NCI-H146 treated with DMSO at 0.1 percent for 48 hours (cell line): ENCODE measurements at regions not wholly inside any gene's neighbourhood (a gene's known extent, or its start where the extent isn't known, plus 50 kb on each side); places are given as distances from the start of the nearest gene placed in this dataset.

Source experiments
- DNase-seq: peaks from one replicate; lab custom pipeline; 2025; ENCODE audit not compliant: unreplicated experiment; lab: John Stamatoyannopoulos, UW

DNA sequence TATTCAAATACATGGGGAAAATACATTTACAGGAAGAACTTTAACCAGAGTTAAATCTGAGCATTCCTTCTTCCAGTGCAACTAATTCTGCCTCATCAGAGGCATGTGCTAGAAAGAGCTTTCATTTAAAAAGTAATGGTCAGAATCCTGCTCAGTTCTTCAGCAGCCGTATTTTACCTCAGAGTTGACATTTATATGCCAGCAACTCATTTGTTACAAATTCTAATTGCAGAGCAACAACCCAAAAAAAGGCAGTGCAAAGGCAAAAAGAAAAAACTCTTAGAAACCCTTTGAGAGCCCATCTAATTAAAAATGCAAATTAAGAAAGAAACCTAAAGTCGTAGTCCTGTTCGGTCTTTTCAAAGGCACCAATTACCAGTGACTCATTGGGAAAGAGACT lies 392.5 kb downstream of the PBX1 start:
- DNase-seq = no peak

DNA sequence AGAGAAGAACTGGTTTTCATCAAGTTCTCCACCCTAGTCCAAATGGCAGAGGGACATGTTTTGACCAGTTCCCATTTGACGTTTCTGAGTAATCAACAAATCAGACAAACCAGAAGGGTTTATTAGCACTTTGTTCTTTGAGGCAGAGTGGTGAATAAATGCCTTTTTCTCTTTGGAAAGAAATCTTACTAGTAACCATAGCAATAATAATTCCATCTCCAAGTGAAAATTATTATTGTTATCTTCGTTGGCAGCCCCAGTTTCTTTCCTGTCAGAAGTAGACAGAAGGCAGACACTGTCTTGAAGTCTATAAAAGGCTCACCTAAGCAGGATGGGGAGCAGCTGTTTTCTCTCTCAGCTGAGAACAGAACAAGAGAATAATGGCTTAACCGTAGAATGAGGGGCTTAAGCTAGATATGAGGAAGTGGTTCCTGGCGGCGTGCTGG lies 391.6 kb downstream of the PBX1 start:
- no peak for DNase-seq

DNA sequence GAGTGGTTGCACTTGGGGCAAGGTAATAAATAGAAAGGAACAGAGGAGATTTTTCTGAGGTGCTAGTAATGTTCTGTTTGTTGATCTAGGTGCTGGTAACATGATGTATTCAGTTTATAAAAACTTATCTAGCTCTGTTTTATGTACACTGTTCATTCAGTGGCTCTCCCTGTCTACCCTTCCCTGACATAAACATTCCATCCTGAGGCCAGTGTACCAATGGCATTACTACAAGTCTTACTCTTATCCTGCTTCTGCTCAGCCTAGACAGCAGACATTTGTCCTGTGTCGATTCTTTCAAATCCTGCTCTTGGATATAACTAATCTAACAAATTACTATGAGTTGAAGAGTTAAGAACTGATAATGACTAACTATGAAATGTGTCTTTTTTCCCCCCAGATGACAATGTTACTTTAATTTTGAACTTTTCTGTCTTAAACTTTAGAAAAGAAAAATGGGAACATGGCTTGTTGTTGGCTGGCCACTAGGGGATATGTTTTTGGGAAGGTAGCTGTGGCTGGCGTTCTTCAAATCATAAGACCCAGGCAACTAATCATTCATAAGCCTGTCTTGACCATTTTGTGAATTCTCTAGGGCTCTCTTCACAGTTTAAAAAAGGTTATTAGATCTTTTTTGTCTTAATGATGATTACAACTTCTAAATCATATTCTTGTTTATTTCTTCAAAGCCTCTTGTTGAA lies 390.9 kb downstream of the PBX1 start:
- DNase-seq = no peak

DNA sequence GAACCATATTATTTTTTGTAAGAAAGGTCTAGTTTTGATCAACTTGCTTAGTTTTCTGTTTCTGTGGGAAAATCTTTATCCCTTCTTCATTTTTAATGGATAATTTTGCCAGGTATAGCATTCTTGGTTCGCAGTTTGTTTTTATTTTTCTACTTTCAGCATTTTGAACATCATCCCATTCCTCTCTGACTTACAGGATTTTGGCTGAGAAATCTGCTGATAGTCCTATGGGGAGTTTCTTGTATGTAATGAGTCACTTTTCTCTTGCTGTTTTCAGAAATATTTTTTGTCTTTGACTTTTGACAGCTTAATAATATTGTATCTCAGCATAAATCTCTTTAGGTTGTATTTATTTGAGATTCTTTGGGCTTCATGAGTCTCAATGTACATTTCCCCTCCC lies 389.1 kb downstream of the PBX1 start:
- DNase-seq = no peak

DNA sequence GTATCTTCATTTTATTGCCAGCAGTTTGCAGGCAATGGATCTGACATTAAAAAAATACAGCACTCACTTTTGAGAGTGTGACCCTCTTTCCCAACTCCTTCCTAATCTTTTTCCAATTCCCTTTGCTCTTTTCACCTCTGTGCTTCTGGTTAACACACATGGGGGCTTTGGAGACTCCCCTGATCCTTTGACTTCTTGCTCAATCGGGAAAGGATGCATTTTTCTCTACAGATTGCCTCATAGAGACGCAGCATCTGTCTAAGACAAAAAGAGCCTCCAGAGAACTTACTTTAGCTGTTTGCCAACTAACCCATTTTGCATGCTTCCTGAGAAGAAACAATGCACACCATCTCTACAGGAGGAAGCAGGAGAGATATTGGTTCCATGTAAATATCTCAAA lies 378.3 kb downstream of the PBX1 start:
- DNase-seq = no peak

DNA sequence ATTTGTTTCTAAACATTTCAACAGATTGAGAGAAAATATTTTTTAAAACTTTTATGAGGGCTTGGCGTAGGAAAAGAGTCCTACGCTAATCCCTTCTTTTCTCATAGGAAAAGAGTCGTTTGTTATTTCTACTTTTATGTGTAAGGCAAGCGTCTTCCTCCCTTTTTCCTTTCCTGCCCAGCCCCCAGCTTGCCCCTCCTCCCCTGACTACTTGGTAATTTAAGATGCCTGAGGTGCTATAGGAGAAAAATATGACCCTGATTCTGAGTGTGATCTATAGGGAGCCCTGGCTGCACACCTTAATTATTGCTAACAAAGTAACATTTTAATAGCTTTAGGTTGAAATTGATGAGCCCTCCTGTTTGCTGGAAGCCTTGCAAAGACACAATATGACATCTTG lies 373.6 kb downstream of the PBX1 start:
- DNase-seq = no peak

DNA sequence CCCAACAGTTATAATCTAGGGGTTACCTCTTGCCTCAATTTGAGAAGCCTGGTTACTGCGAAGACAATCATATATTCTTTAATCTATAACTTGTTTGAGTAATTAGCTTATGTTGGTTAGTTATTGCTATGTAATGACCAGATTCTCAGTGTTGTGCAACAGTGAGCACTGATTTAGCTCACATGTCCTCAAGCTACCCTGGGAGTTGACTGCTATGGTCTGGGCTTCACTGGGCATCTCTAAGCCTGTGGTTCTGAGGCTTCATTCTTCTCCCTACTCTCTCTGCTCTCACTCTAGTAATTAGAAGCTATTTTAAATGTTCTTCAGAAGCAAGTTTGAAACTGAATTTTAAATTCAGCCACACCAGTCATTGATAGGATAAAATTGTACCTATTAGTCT lies 371.8 kb downstream of the PBX1 start:
- DNase-seq = no peak

DNA sequence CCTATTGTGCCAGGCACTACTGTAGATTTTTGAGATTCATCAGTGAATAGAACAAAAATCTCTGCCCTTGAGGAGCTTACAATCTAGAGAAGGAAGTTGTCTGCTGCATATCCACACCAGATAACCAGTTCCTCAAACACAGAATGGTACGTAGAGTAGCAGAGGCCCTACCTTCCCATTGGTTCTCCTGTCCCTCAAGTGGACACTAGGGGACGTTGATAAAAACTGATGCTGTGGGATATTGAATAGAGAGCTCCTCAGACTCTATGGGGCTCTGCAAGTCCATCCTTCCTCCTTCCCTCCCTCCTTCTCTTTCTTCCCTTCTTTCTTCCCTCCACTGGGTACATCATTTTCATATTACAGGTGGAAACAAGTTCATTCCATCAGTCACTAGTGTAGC lies 371.3 kb downstream of the PBX1 start:
- no peak for DNase-seq

GRCh38 chr1:164928232-164928812 lies 369.3 kb downstream of the PBX1 start:
- no peak for DNase-seq

DNA sequence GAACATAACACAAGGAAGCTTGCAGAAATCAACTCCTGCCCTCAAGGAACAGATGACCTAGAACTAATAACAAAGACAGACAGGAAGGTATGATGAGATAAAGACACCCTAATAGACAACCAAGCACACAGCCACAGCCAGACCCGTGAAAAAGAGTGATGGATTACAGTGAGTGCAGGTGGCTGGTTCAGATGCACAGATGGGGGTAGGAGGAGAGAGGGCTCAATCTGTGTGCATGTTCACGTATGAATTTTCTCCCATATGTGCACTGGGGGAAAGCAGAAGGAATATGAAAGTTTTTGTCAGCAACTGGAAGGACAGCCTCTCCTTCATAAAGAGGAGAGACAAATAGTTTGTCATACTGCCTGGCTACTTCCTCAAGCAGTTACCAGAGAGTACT lies 367.1 kb downstream of the PBX1 start:
- DNase-seq = no peak

- no peak for DNase-seq
Measured at GRCh38 chr1:164922585-164922984, 363.6 kb downstream of the PBX1 start.

DNA sequence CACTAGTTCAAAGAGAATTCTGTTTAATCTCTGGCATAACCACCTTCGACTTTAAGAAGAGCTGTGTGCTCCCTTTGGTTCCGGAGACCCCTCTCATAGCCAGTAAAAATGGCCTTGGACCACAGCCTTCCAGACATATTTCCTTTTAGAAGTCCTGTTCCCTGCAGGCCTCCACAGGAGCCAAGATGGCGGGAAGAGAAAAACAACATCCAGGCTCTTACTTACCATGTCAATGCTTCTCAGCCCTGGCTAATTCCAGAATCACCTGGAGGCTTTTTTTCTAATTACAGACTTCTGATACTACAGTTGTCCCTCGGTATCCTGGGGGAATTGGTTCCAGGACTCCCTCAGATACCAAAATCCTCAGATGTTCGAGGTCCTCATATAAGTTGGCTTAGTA lies 362.5 kb downstream of the PBX1 start:
- no peak for DNase-seq

- no peak for DNase-seq
Measured at GRCh38 chr1:164918140-164918539, 359.2 kb downstream of the PBX1 start.

- DNase-seq = no peak
Measured at GRCh38 chr1:164914208-164914607, 355.2 kb downstream of the PBX1 start.

DNA sequence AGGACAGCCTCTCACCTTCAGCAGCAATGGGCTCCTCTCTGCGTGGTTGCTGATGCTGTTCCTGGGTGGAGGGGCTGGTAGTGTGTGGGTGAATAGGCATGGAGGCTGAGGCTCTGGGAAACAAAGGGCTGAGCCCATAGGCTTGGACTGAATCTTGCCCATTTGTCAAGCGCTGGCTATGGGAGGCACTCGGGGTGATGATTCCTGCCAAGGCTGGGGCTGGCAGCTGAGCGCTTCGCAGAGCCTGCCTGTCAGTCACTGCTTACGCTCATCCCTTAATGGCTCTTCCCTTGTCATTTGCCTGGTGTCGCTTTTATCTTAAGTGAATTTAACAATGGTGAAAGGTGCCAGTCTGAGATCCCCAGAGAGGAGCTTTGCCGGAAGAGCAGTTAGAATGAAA lies 353.3 kb downstream of the PBX1 start:
- DNase-seq = no peak

- no peak for DNase-seq
Measured at GRCh38 chr1:164910671-164911070, 351.7 kb downstream of the PBX1 start.

DNA sequence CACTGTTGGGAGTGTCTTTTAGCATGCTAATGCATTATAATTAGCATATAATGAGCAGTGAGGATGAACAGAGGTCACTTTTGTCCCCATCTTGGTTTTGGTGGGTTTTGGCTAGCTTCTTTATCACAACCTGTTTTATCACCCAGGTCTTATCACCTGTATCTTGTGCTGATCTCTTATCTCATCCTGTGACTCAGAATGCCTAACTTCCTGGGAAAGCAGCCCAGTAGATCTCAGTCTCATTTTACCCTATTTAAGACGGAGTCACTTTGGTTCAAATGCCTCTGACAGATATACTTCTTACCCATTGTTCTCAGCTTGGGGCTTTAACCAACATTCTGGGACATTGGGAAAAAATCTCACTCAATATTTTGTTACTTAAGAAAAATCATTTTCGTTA lies 348.7 kb downstream of the PBX1 start:
- DNase-seq = no peak

DNA sequence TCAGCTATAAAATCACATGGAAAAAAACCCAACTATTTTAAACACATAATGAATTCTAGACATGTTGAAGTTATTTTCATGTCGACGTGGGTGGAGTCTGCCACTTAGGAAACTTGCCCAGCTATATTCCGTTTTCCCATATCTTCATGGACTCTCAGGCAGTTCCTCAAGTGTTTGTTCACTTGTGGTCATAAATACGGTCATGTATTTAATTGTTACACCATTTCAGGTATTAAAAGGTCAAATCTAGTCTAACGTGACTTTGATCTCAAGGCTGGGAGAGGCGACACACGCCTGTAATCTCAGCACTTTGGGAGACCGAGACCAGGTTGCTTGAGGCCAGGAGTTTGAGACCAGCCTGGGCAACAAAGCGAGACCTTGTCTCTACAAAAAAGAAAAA lies 346.9 kb downstream of the PBX1 start:
- no peak for DNase-seq

- no peak for DNase-seq
Measured at GRCh38 chr1:164902491-164902890, 343.5 kb downstream of the PBX1 start.
